GM20431 (cell line): ENCODE measurements at regions not wholly inside any gene's neighbourhood (a gene's known extent, or its start where the extent isn't known, plus 50 kb on each side); places are given as distances from the start of the nearest gene placed in this dataset.
"Not testable (repeated sequence)": the region's sequence is repeated elsewhere in the genome, so short reads cannot be mapped to it uniquely, and the experiment has no call there.

Experiments
- in situ Hi-C: fragments of 300-500 bp; cut with MseI, MboI; formaldehyde crosslinking; loops from one replicate; pipeline ENCODE4 v1.15.0; 2020; ENCODE audit warnings: low sequenced_read_pairs; ENCODE audit not compliant: unreplicated experiment

GRCh38 chr16:54985156-54985555 lies 54.5 kb downstream of the IRX5 start:
- in situ Hi-C loops, result no loop called here

DNA sequence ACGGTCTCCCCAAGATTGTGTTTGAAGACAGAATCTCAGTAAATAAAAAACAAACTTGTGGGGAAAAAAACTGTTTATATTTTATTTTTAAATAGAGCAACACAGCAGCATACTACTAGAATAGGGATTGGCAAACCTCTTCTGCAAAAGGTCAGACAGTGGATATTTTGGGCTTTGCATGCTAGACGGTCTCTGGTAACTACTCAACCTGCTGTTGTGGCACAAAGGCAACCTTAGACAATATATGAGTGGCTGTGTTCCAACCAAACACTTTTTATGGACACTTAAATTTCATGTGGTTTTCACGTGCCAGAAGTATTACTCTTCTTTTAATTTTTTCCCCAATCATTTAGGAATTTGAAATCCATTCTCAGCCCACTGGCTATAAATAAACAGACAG lies 55.0 kb downstream of the IRX5 start:
- in situ Hi-C loops, result no loop called here

DNA sequence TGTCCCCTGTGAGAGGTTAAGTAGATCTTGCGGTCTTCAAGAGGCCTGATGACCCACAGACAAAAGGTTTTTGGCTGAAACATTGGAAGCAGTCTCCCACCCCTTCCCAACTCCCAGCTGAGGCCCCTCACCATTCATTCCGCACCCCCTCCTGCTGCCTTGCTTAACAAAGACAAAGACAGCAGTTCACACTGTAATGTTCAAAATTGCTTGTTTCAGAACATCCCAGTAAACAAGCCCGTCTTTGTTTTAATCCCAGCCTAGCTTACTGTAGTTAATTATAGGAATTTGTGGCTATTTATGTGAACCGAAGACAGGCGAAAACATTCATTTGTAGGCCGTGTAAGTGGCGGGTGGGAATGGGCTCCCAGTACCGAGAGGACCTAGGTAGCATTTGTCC lies 55.7 kb downstream of the IRX5 start:
- in situ Hi-C loops, result no loop called here

GRCh38 chr16:54987081-54987480 lies 56.4 kb downstream of the IRX5 start:
- in situ Hi-C loops, result no loop called here

DNA sequence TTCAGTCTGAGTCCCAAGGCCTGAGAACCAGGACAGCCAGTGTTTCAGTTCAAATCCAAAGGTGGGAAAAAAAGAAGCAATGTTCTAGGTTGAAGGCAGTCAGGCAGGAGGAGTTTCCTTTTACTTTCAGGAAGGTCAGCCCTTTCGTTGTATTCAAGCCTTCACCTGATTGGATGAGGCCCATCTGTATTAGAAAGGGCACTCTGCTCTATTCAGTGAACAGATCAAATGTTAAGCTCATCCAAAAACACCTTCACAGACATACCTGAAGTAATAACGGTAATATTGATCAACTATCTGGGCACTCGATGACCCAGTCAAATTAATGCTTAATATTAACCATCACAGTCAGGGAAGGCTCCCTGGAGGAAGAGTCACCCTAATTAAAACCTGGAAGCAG lies 60.9 kb downstream of the IRX5 start:
- in situ Hi-C loops, result no loop called here

GRCh38 chr16:54991946-54992345 lies 61.3 kb downstream of the IRX5 start:
- in situ Hi-C loops, result not testable (repeated sequence)

DNA sequence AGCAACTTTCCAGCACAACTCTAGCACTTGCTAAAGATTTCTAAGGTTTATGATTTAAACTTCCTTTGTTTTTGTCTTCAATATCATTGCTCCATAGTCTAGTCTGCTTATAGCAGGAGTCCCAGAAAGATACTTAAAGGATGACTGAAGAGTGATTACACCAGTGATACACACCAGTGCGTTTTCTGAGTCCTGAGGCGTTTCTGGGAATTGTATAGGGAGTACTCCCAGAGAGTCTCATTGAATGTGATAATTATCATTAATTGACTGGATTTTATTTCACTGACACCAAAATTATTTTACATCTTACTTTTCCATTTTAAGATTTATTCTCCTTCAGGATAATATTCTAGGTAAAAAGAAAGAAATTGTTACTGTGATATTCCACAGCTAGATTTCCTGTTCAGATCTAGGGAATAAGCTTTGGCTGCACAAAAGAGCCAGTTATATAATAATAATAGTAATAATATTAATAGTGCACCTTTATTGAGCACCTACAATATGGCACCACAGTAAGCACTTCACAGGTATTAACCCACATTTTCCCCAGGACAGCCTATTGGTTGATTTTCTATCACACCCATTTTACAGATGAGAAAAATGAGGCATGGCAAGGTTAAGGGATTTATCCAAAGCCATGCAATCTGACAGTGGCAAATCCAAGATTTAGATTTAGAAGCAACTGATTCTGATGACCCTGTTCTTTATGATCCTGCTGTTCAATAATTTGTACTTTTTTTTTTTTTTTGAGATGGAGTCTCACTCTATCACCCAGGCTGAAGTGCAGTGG lies 62.6 kb downstream of the IRX5 start:
- in situ Hi-C loops, result no loop called here

DNA sequence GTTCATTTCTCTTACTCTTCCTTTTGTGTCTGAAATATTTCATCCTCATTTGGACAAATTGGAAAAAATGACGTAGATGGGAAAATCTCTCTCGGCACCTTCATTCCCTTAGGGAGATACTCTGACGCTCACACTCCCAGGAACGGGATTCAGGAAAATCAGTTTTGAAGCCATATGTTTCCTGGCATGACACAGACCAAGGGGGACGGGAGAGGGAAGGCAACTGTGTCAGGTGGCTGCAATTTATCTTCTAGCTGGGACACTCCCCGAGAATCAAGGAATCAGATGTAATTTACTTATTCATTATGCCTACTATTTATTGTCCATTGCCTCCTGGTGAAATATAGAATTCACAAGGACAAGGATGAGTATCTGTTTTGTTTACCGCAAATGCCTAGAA lies 65.5 kb downstream of the IRX5 start:
- in situ Hi-C loops, result no loop called here

GRCh38 chr16:54998834-54999233 lies 68.2 kb downstream of the IRX5 start:
- in situ Hi-C loops, result no loop called here

GRCh38 chr16:54999481-54999880 lies 68.8 kb downstream of the IRX5 start:
- in situ Hi-C loops, result no loop called here

GRCh38 chr16:55000595-55000994 lies 69.9 kb downstream of the IRX5 start:
- in situ Hi-C loops, result loop anchor here (25.0 kb wide), 1 partner anchor 88 kb away; no protein-coding TSS in a partner anchor

GRCh38 chr16:55001931-55002330 lies 71.3 kb downstream of the IRX5 start:
- in situ Hi-C loops, result loop anchor here (25.0 kb wide), 1 partner anchor 90 kb away; no protein-coding TSS in a partner anchor

- in situ Hi-C loops, result loop anchor here (25.0 kb wide), 1 partner anchor 90 kb away; no protein-coding TSS in a partner anchor
Measured at GRCh38 chr16:55002419-55002818, 71.8 kb downstream of the IRX5 start.

- in situ Hi-C loops, result loop anchor here (25.0 kb wide), 1 partner anchor 91 kb away; no protein-coding TSS in a partner anchor
Measured at GRCh38 chr16:55003306-55003705, 72.6 kb downstream of the IRX5 start.

- in situ Hi-C loops, result loop anchor here (25.0 kb wide), 1 partner anchor 92 kb away; no protein-coding TSS in a partner anchor
Measured at GRCh38 chr16:55003916-55004315, 73.3 kb downstream of the IRX5 start.

DNA sequence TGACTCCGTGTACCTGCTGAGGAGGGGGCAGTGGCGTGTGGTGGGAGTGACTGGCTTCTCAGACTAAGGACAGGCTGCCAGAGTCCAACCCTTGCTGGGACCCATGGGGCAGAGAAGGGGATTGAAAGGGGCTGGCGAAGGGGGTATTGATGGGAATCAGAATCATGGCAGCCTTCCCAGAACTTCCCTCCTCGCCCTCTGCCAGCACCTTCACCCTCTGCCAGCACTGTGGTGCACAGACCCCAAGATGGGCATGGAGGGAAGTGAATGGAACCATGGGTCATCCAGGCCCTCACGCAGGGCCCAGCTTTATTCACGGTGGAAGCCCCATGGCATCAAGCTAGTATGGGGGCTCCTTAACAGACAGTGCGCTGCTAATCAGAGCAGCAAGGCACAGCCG lies 76.8 kb downstream of the IRX5 start:
- in situ Hi-C loops, result loop anchor here (25.0 kb wide), 1 partner anchor 95 kb away; no protein-coding TSS in a partner anchor

GRCh38 chr16:55008836-55009510 lies 78.3 kb downstream of the IRX5 start:
- in situ Hi-C loops, result loop anchor here (25.0 kb wide), 1 partner anchor 97 kb away; no protein-coding TSS in a partner anchor

DNA sequence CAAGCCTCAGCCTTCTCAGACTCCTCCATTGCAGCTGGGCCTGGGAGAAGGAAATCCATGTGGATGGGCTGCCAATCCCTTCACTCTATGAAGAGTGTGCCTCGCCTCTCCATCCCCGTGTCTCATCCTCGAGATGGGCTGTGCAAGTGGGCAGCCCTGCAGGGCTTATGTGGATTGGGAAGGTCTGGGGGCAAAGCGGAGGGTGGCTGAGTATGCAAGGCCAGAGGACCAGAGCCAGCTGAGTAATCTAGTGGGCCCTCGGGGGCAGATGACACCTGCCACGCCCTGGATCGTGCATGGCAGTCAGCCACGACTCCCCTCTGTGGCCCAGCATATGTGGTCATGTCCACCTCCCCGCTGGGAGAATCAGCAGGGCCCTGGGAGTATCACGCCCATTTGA lies 78.9 kb downstream of the IRX5 start:
- in situ Hi-C loops, result loop anchor here (25.0 kb wide), 1 partner anchor 97 kb away; no protein-coding TSS in a partner anchor

DNA sequence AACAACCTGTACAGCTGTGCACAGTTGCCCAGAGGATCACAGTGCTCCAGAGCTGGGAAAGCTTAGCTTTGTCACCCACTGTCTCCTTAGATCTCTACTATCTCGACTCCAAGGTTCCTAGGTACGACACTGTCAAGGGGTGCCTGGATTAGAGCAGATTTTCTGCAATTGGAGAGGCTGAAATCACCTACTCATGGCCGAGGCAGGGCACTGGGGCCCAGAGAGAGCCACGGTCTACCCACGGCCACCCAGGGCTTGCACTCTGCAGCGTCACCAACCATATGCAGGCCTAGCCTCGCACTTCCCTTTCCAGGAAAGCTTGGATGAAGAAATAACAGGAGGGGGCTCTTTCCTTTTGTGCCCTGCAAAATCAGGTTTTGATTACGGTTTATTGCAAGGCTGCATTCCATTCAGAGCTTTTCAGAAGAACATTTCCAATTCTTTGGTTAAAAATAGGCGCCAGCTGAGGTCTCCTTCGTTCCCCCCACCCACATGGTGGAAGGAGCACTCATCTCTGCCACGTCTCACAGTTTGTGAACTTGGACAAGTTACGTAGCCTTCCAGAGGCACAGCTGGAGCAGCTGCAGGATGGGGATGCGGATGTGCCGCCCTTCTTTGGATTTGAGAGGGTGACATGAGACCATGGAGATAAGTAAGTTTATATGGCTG lies 80.0 kb downstream of the IRX5 start:
- in situ Hi-C loops, result loop anchor here (25.0 kb wide), 1 partner anchor 98 kb away; no protein-coding TSS in a partner anchor

DNA sequence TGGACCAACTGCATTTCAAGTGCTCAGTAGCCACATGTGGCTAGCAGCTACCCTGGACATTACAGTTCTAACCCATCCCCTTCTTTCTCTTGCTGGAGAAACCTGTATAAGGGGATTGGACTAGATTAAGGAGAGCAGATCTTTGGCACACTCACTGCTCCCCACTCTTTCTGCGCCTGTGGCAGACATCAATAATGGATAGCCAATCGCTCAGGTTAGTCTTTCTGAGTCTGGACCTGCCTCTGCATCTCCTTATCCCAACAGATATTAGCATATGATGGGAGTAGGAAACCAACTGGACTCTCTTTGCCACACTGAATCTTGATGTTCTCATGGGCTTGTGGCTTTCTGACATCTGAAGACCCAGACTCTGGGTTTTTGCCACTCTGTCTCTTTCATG lies 81.7 kb downstream of the IRX5 start:
- in situ Hi-C loops, result loop anchor here (25.0 kb wide), 1 partner anchor 100 kb away; no protein-coding TSS in a partner anchor
